ENCODE measurements at regions not wholly inside any gene's neighbourhood (a gene's known extent, or its start where the extent isn't known, plus 50 kb on each side); places are given as distances from the start of the nearest gene placed in this dataset.
A peak's percentile ranks its signal among the peaks of the same experiment; 100 is the strongest.

DNA sequence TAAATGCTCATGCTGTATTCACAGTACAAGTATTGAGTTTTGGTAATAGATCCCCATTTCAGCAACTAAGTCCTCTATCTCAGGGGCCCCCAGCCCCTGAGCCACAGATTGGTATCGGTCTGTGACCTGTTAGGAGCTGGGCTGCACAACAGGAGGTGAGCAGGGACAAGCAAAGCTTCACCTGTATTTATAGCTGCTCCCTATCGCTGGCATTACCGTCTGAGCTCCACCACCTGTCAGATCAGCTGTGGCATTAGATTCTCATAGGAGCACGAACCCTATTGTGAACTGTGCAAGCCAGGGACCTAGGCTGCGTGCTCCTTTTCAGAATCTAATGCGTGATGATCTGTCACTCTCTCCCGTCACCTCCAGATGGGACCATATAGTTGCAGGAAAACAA, 262.8 kb upstream of the UBE2E2 start:
- no peak for DNase-seq (ENCODE audit: low spot score)

GRCh38 chr3:22942981-22943380, 260.1 kb upstream of the UBE2E2 start:
- DNase-seq (ENCODE audit: low spot score), result no peak

DNA sequence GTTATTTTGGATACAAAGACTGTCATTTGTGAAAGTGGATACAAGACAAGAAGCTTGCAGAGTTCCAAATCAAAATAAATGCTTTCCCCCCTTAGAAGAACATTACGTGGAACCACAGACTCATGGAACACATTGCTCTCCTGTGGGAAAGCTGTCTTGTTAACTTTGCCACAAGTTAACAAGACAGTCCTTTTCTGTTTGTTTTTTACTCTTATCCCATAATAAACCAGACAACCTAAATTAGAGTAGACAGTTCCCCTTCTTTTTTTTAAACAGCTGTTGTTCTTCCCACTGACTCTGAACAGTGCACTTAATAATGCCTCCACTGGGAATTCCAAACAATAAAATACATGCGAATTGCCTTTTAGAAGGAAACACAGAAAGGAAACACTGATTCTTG, 255.3 kb upstream of the UBE2E2 start:
- DNase-seq (ENCODE audit: low spot score), result no peak

DNA sequence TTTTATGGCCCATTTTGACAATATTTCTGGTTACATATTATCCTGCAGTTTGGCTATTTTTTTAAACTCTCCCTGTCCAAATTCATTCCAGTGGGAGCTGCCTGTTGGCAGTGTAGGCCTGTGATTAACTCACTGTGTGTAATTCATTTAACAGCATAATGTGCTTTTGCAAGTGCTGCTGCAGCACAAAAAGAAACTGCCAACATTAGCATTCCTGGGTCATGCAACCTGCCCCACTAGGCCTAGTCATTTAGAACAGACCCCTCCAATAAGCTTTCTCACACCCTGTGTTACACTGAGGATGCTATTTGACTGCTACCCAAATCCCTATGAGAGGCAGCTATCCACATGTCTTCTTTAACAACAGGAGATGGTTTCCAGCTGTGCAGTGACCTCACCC, 251.2 kb upstream of the UBE2E2 start:
- DNase-seq (ENCODE audit: low spot score), result no peak

DNA sequence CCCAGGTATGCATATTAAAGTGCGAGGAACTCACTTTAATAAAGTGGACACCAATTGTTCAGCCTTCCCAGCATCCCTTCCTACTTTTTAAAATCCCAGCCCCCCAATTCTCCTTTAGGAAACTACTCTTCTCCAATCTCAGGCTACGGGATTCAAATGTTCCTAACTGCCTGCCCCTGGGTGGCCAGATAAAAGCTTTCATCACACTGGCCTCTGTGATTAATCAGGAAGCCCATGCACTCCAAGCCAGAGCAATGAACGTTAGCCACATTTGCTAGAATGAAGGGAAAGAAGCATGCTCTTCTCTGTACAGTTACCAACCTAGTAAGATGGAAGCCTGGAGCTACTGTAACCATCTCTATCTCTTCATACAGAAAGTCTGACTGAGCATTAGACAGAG, 250.3 kb upstream of the UBE2E2 start:
- DNase-seq (ENCODE audit: low spot score), result no peak

- peak; percentile 29 for DNase-seq (ENCODE audit: low spot score)
Measured at GRCh38 chr3:22959593-22959992, 243.5 kb upstream of the UBE2E2 start.

GRCh38 chr3:22960105-22960984, 242.8 kb upstream of the UBE2E2 start:
- peak; percentile 43 for DNase-seq (ENCODE audit: low spot score)

DNA sequence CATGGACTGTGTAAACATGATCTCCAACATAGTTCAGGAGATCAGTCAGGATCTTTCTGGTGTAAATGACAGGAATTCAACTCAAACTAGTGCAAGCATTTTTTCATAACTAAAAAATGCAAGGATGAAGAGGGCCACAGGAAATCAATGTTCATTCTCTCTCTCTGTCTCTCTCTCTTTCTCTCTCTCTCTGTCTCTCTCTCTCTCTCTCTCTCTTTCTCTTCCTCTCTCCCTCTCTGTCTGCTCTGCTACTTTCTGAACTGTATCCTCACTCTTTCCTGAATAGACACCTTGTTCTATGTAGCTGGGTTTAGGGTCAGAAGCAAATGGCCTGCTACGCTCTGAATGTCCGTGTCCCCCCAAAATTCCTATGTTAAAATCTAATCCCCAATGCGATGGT, 240.9 kb upstream of the UBE2E2 start:
- DNase-seq (ENCODE audit: low spot score), result no peak

GRCh38 chr3:22966349-22966748, 236.8 kb upstream of the UBE2E2 start:
- no peak for DNase-seq (ENCODE audit: low spot score)

- no peak for DNase-seq (ENCODE audit: low spot score)
Measured at GRCh38 chr3:22969276-22969675, 233.9 kb upstream of the UBE2E2 start.

GRCh38 chr3:22971497-22971896, 231.6 kb upstream of the UBE2E2 start:
- DNase-seq (ENCODE audit: low spot score), result no peak

GRCh38 chr3:22977042-22977441, 226.1 kb upstream of the UBE2E2 start:
- no peak for DNase-seq (ENCODE audit: low spot score)

DNA sequence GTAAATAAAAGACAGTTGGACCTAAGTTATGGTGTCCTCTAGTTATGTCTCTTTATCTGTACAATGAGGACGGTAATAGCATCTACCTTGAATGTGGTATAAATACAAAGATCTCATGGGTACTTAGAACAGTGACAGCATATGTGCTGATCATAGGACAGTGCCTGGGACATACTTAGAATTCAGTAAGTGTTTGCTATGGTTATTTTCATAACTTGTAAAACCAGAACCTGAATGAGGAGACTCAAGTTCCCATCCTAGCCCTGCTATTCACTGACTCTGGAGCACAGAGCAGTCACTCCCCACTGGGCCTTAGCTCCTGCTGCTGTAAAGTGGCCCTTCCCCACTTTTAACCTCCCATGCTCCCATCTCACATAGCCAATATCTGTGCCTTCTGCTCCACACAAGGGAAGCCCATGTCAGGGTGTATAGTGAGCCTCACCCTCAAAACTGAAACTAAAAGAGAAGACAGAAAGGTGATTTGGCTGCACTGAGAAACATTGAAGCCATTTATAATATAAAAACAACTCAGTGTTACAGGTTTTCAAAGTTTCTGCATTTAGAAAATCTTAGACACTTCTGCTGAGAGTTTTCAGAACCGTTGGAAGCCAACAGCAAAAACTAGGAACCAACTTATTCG, 225.4 kb upstream of the UBE2E2 start:
- DNase-seq (ENCODE audit: low spot score), result no peak

GRCh38 chr3:22979581-22979980, 223.5 kb upstream of the UBE2E2 start:
- no peak for DNase-seq (ENCODE audit: low spot score)

GRCh38 chr3:22980346-22980745, 222.8 kb upstream of the UBE2E2 start:
- no peak for DNase-seq (ENCODE audit: low spot score)

GRCh38 chr3:22981166-22981565, 222.0 kb upstream of the UBE2E2 start:
- DNase-seq (ENCODE audit: low spot score), result no peak

- DNase-seq (ENCODE audit: low spot score), result no peak
Measured at GRCh38 chr3:22981861-22982260, 221.3 kb upstream of the UBE2E2 start.

DNA sequence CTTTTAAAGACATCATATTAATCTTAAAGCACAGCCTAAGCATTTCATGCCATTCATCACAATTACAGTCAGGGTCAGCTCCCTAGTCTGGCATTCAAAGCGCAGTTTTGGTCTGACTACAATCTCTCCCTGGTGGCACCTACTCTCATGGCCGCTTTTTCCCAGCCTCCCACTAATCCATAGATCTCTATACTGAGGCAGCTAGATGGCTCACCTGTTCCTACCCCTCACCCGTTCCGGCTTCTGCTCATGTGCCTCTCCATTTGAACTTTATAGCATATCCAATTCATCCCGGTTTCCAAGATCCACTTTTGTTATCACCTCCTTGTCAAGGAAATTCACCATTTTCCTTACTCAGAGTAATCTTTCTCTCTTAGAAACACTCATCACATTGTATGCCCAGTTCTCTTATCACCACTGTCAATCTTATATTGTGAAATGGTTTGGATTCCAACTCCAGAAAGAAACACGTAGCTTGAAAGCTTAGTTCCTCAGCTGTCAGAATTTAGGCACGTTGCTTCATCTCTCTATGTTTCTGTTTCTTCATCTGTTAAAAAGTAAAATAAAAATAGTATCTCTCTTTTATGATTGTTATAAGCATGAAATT, 220.0 kb upstream of the UBE2E2 start:
- no peak for DNase-seq (ENCODE audit: low spot score)

DNA sequence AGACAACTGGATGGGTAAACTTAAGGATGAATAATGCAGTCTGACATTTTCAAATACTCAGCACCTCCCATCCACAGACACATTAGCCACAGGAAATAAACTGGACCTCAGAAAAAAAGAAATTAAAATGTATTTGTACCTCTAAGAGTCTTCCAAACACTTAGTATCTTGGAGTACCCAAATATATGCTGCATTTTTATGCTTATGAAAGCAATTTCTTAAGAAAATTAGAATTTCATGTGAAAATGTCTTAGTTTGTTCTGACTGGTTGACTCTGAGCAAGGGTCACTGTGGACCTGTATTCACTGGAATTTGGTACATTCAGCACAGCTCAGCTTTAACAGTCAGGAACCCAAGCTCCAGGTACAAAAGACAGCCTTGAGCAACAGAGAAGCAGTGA, 216.2 kb upstream of the UBE2E2 start:
- no peak for DNase-seq (ENCODE audit: low spot score)

DNA sequence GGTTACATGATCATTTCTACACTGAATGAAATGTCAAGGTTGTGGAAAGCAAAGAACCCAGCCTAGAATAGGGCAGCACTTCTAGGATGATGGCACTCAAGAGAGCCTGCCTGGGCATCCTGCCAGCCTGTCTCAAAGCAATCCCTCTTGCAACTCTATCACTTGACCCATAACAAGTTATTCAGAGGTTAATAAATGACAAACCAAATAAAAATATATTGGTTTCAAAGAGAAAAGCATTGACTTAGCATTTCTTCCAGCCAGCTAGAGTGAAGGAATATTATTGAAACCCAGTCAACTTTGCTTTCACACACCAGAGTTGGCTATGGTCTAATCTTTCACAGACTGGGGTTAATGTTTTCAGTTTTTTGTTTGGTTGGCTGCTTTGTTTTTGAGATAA, 214.6 kb upstream of the UBE2E2 start:
- DNase-seq (ENCODE audit: low spot score), result no peak

GRCh38 chr3:22989716-22990115, 213.4 kb upstream of the UBE2E2 start:
- no peak for DNase-seq (ENCODE audit: low spot score)

DNA sequence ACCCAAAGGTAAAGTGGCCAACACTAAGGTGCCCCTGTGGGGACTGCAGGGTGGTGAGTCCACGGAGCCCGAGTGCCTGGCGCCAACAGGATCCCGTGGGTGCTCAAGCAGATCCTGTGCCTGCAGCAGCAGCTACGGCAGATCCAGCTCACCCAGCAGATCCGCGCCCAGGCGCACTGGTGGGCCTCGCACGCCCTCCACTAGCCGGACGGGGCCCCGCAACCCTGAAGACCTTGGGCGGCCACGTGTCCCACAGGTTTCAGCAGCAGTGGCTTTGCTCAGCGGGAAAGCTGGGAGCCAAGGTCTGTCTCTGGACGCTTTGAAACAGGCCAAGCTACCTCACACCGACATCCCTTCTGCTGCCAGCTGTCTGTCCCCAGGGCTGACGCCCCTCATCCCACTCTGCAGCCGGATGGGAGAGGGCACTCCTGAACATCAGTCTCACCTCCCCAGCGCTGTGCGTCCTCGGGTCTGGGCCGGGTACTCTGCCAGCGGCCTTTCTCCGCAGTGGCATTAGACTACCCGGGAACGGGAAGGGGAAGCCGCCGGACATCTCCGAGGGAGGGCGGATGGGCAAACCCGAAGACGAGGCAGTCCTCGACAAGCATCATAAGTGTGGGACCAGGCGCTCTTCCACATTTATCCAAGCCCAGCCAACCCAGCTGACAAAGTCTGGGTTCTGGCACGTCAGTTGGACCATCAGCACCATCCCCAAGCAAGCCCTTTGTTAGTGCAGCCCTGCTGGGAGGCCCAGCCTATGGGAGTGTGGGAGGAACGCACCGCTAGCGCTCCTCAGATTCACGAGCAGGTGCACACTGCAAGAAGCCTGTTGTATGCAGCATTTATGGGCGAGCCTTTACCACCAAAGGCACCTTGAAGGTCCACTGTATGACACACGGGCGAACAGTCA, 212.6 kb upstream of the UBE2E2 start:
- no peak for DNase-seq (ENCODE audit: low spot score)

Data from kidney capillary endothelial cell (primary cell).